ENCODE measurements at regions not wholly inside any gene's neighbourhood (a gene's known extent, or its start where the extent isn't known, plus 50 kb on each side); places are given as distances from the start of the nearest gene placed in this dataset.
A peak's percentile ranks its signal among the peaks of the same experiment; 100 is the strongest.

- no peak for TF ChIP-seq CTCF (IDR thresholded peaks at IDR 0.05)
- H3K4me3 ChIP-seq, result no peak overlapping the region
- peaks cover 0 to 39% of the 10 kb centered on the region in 2 donors for H3K4me1 ChIP-seq
- no peak for DNase-seq (ENCODE audit: low spot score)
- H3K36me3 ChIP-seq, result no peaks in the 10 kb centered on the region
- H3K9me3 ChIP-seq, result no peaks in the 10 kb centered on the region
- peak overlapping the region; percentile 74 to 83 for H3K27ac ChIP-seq
- no peaks in the 10 kb centered on the region for H3K27me3 ChIP-seq
Measured at GRCh38 chr5:1946776-1947175, 64.1 kb upstream of the IRX4 start.

GRCh38 chr5:1946122-1946677 is 63.5 kb upstream of the IRX4 start:
- Histone ChIP-seq H3K36me3 (no peaks in the 10 kb centered on the region), H3K9me3 (no peaks in the 10 kb centered on the region), H3K4me1 (peaks cover 0 to 39% of the 10 kb centered on the region in 2 donors), H3K4me3 (no peak overlapping the region), H3K27me3 (no peaks in the 10 kb centered on the region), H3K27ac (peak overlapping the region; percentile 74 to 83)
- no peak for DNase-seq (ENCODE audit: low spot score)
- no peak for TF ChIP-seq CTCF (IDR thresholded peaks at IDR 0.05)

GRCh38 chr5:1945606-1946005 is 62.9 kb upstream of the IRX4 start:
- no peak for TF ChIP-seq CTCF (IDR thresholded peaks at IDR 0.05)
- H3K27ac ChIP-seq, result peak overlapping the region; percentile 74 to 83
- H3K36me3 ChIP-seq, result no peaks in the 10 kb centered on the region
- no peaks in the 10 kb centered on the region for H3K9me3 ChIP-seq
- H3K27me3 ChIP-seq, result no peaks in the 10 kb centered on the region
- DNase-seq (ENCODE audit: low spot score), result no peak
- peaks cover 0 to 39% of the 10 kb centered on the region in 2 donors for H3K4me1 ChIP-seq
- H3K4me3 ChIP-seq, result no peak overlapping the region

GRCh38 chr5:1944408-1944807 is 61.7 kb upstream of the IRX4 start:
- no peak overlapping the region for H3K4me3 ChIP-seq

GRCh38 chr5:1943481-1943880 is 60.8 kb upstream of the IRX4 start:
- H3K27ac ChIP-seq, result no peak overlapping the region
- no peak overlapping the region for H3K4me3 ChIP-seq
- no peak for TF ChIP-seq CTCF (IDR thresholded peaks at IDR 0.05)
- peaks cover 0 to 24% of the 10 kb centered on the region in 2 donors for H3K4me1 ChIP-seq
- no peaks in the 10 kb centered on the region for H3K36me3 ChIP-seq
- no peak for DNase-seq (ENCODE audit: low spot score)
- H3K27me3 ChIP-seq, result no peaks in the 10 kb centered on the region
- no peaks in the 10 kb centered on the region for H3K9me3 ChIP-seq

More at GRCh38 chr5:1944408-1944807, 61.7 kb upstream of the IRX4 start:
- H3K9me3 ChIP-seq, result no peaks in the 10 kb centered on the region
- no peak overlapping the region for H3K27ac ChIP-seq
- H3K27me3 ChIP-seq, result no peaks in the 10 kb centered on the region
- peaks cover 0 to 33% of the 10 kb centered on the region in 2 donors for H3K4me1 ChIP-seq
- no peak for TF ChIP-seq CTCF (IDR thresholded peaks at IDR 0.05)
- DNase-seq (ENCODE audit: low spot score), result no peak
- no peaks in the 10 kb centered on the region for H3K36me3 ChIP-seq

GRCh38 chr5:1942630-1943029 is 59.9 kb upstream of the IRX4 start:
- Histone ChIP-seq H3K4me3 (no peak overlapping the region), H3K27me3 (no peaks in the 10 kb centered on the region), H3K27ac (no peak overlapping the region), H3K9me3 (no peaks in the 10 kb centered on the region), H3K36me3 (no peaks in the 10 kb centered on the region), H3K4me1 (peaks cover 0 to 15% of the 10 kb centered on the region in 2 donors)
- TF ChIP-seq CTCF (IDR thresholded peaks at IDR 0.05), result no peak
- no peak for DNase-seq (ENCODE audit: low spot score)
